GM23338 (cell line): ENCODE measurements at regions not wholly inside any gene's neighbourhood (a gene's known extent, or its start where the extent isn't known, plus 50 kb on each side); places are given as distances from the start of the nearest gene placed in this dataset.

Experiments used
- ATAC-seq: fragments of 200-7000 bp; cut with Tn5 transposase; 3 replicates; pipeline ENCODE4 v1.9.1; 2020
- DNase-seq: peaks from one replicate; pipeline ENCODE4 v3.0.0-alpha.2; 2015; ENCODE audit warnings: low spot score
- H2AFZ ChIP-seq: fragments of 200-600 bp; sonication (generic); 2 replicates; pipeline ENCODE4 v1.8.0; 2016; ENCODE audit warnings: antibody characterized with exemption, mild to moderate bottlenecking, moderate library complexity
- H3F3A ChIP-seq: fragments of 200-600 bp; sonication (generic); replicated peaks from 2 replicates; pipeline ENCODE4 v1.8.0; 2017; ENCODE audit warnings: antibody characterized with exemption, mixed run types, low read depth
- H3K27ac ChIP-seq: fragments of 200-600 bp; sonication (generic); 2 replicates; pipeline ENCODE4 v1.6.1; 2016; ENCODE audit warnings: low read depth
- H3K27me3 ChIP-seq: fragments of 200-600 bp; sonication (generic); 2 replicates; pipeline ENCODE4 v1.8.0; 2016; ENCODE audit warnings: mild to moderate bottlenecking, mixed run types, moderate library complexity; ENCODE audit not compliant: insufficient read depth
- H3K36me3 ChIP-seq: fragments of 200-600 bp; sonication (generic); 2 replicates; pipeline ENCODE4 v1.8.0; 2016; ENCODE audit warnings: mild to moderate bottlenecking; ENCODE audit not compliant: insufficient read depth
- H3K4me1 ChIP-seq: fragments of 200-600 bp; sonication (generic); 2 replicates; pipeline ENCODE4 v1.8.0; 2016; ENCODE audit warnings: mild to moderate bottlenecking, moderate library complexity; ENCODE audit not compliant: insufficient read depth
- H3K4me2 ChIP-seq: fragments of 200-600 bp; sonication (generic); 2 replicates; pipeline ENCODE4 v1.7.1; 2017; ENCODE audit warnings: mixed run types
- H3K4me3 ChIP-seq: fragments of 200-600 bp; sonication (generic); 2 replicates; pipeline ENCODE4 v1.6.1; 2016; ENCODE audit warnings: mixed run types
- H3K79me2 ChIP-seq: fragments of 200-600 bp; sonication (generic); replicated peaks from 2 replicates; pipeline ENCODE4 v1.8.0; 2017; ENCODE audit warnings: mild to moderate bottlenecking; ENCODE audit not compliant: insufficient read depth
- H3K9me2 ChIP-seq: fragments of 200-600 bp; sonication (generic); 2 replicates; pipeline ENCODE4 v1.8.0; 2017; ENCODE audit not compliant: insufficient read depth
- H4K20me1 ChIP-seq: fragments of 200-600 bp; sonication (generic); replicated peaks from 2 replicates; pipeline ENCODE4 v1.8.0; 2017; ENCODE audit warnings: mild to moderate bottlenecking; ENCODE audit not compliant: insufficient read depth
- H3K27ac Mint-ChIP-seq: 2 replicates; pipeline ENCODE4 v1.8.0; 2020; ENCODE audit warnings: inconsistent platforms, mild to moderate bottlenecking, moderate library complexity, mixed read lengths
- H3K27me3 Mint-ChIP-seq: 3 replicates; pipeline ENCODE4 v1.8.0; 2022; ENCODE audit warnings: low read depth, mild to moderate bottlenecking, moderate library complexity, mixed read lengths, inconsistent platforms; ENCODE audit not compliant: insufficient read depth, poor library complexity
- H3K36me3 Mint-ChIP-seq: 3 replicates; pipeline ENCODE4 v1.8.0; 2021; ENCODE audit warnings: low read depth, mild to moderate bottlenecking, inconsistent platforms, moderate library complexity, mixed read lengths
- H3K4me1 Mint-ChIP-seq: 3 replicates; pipeline ENCODE4 v1.8.0; 2020; ENCODE audit warnings: mild to moderate bottlenecking, inconsistent platforms, mixed read lengths
- H3K4me3 Mint-ChIP-seq: 3 replicates; pipeline ENCODE4 v1.8.0; 2021; ENCODE audit warnings: moderate library complexity, mild to moderate bottlenecking, inconsistent platforms, mixed read lengths
- H3K9me3 Mint-ChIP-seq: 3 replicates; pipeline ENCODE4 v1.8.0; 2020; ENCODE audit warnings: moderate library complexity, mild to moderate bottlenecking, inconsistent platforms, mixed read lengths
- EZH2 ChIP-seq: fragments of 200-600 bp; sonication (generic); IDR thresholded peaks from one replicate; pipeline ENCODE4 v1.8.0; 2017; ENCODE audit warnings: antibody characterized with exemption, mild to moderate bottlenecking, low read depth; ENCODE audit not compliant: unreplicated experiment
- JUNB ChIP-seq: IDR thresholded peaks from one replicate; pipeline ENCODE4 v1.6.1; 2016; ENCODE audit warnings: antibody characterized with exemption; ENCODE audit not compliant: unreplicated experiment
- NANOG ChIP-seq: IDR thresholded peaks from 2 replicates; pipeline ENCODE4 v1.6.1; 2016; ENCODE audit warnings: antibody characterized with exemption, borderline replicate concordance
- POLR2AphosphoS5 ChIP-seq: IDR thresholded peaks from 2 replicates; pipeline ENCODE4 v1.6.1; 2016; ENCODE audit warnings: antibody characterized with exemption, low read depth
- STAT1 ChIP-seq: IDR thresholded peaks from one replicate; pipeline ENCODE4 v1.6.1; 2016; ENCODE audit warnings: antibody characterized with exemption; ENCODE audit not compliant: unreplicated experiment
- ZNF114 ChIP-seq: fragments of 250-450 bp; sonication (Bioruptor Pico); IDR thresholded peaks from 2 replicates; pipeline ENCODE4 v1.5.0; 2020; ENCODE audit warnings: mild to moderate bottlenecking, moderate library complexity
- ZNF331 ChIP-seq: fragments of 250-450 bp; sonication (Bioruptor Pico); IDR thresholded peaks from 2 replicates; pipeline ENCODE4 v1.5.0; 2020; ENCODE audit warnings: low read depth, mild to moderate bottlenecking, moderate library complexity
- TF ChIP-seq, protein P1 (sequence below): fragments of 250-450 bp; sonication (Bioruptor Pico); IDR thresholded peaks from 2 replicates; pipeline ENCODE4 v1.5.0; 2020; ENCODE audit warnings: mild to moderate bottlenecking, moderate library complexity
- TF ChIP-seq, protein P2 (sequence below): IDR thresholded peaks from 2 replicates; pipeline ENCODE4 v1.6.1; 2016; ENCODE audit warnings: antibody characterized with exemption
- TF ChIP-seq, protein P3 (sequence below): IDR thresholded peaks from one replicate; pipeline ENCODE4 v1.6.1; 2018; ENCODE audit warnings: antibody characterized with exemption; ENCODE audit not compliant: unreplicated experiment

DNA sequence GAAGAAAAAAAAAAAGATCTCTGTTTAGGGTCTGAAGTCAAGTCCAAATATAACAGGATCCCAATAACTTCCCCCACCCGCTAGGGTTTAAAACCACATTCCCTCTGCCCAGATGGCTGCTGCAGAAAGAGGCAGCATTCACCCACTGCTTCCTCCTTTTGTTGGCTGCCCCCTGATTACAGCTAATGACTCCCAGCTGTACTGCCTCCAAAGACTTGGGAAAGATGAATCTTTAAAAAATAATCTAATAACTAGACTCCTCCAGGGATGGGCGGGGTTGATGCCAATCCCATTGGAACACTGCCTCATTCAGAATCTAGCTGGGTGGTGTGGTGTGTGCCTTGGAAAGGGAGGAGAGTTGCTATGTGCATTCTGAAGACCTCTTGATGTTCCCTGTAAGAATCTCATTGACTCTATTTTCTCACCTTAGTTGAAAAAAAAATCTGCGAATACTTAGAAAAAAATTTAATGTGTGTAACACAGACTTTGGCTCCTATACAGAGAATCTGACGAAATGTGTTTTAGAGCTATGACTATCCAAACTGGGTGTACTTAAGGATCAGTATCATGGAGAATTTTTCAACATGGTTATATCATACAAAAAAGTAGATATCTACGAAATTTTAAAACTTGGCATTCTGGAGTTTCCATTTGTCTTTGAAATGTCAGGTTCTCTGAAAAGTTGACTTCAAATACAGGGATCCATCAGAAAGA, 174.0 kb downstream of the RNF144B start:
- Mint-ChIP-seq H3K36me3 (no peaks in the 10 kb centered on the region), H3K27me3 (peaks cover 5% of the 10 kb centered on the region), H3K9me3 (no peaks in the 10 kb centered on the region), H3K4me3 (no peak overlapping the region), H3K4me1 (no peaks in the 10 kb centered on the region), H3K27ac (no peak overlapping the region)
- H3F3A ChIP-seq = no peaks in the 10 kb centered on the region
- no peak for TF ChIP-seq ZNF331 (CRISPR knock-in tag)
- TF ChIP-seq NANOG = no peak
- TF ChIP-seq STAT1 = no peak
- TF ChIP-seq EZH2 = no peak
- TF ChIP-seq ZNF114 (CRISPR knock-in tag) = no peak
- TF ChIP-seq, protein P1, sequence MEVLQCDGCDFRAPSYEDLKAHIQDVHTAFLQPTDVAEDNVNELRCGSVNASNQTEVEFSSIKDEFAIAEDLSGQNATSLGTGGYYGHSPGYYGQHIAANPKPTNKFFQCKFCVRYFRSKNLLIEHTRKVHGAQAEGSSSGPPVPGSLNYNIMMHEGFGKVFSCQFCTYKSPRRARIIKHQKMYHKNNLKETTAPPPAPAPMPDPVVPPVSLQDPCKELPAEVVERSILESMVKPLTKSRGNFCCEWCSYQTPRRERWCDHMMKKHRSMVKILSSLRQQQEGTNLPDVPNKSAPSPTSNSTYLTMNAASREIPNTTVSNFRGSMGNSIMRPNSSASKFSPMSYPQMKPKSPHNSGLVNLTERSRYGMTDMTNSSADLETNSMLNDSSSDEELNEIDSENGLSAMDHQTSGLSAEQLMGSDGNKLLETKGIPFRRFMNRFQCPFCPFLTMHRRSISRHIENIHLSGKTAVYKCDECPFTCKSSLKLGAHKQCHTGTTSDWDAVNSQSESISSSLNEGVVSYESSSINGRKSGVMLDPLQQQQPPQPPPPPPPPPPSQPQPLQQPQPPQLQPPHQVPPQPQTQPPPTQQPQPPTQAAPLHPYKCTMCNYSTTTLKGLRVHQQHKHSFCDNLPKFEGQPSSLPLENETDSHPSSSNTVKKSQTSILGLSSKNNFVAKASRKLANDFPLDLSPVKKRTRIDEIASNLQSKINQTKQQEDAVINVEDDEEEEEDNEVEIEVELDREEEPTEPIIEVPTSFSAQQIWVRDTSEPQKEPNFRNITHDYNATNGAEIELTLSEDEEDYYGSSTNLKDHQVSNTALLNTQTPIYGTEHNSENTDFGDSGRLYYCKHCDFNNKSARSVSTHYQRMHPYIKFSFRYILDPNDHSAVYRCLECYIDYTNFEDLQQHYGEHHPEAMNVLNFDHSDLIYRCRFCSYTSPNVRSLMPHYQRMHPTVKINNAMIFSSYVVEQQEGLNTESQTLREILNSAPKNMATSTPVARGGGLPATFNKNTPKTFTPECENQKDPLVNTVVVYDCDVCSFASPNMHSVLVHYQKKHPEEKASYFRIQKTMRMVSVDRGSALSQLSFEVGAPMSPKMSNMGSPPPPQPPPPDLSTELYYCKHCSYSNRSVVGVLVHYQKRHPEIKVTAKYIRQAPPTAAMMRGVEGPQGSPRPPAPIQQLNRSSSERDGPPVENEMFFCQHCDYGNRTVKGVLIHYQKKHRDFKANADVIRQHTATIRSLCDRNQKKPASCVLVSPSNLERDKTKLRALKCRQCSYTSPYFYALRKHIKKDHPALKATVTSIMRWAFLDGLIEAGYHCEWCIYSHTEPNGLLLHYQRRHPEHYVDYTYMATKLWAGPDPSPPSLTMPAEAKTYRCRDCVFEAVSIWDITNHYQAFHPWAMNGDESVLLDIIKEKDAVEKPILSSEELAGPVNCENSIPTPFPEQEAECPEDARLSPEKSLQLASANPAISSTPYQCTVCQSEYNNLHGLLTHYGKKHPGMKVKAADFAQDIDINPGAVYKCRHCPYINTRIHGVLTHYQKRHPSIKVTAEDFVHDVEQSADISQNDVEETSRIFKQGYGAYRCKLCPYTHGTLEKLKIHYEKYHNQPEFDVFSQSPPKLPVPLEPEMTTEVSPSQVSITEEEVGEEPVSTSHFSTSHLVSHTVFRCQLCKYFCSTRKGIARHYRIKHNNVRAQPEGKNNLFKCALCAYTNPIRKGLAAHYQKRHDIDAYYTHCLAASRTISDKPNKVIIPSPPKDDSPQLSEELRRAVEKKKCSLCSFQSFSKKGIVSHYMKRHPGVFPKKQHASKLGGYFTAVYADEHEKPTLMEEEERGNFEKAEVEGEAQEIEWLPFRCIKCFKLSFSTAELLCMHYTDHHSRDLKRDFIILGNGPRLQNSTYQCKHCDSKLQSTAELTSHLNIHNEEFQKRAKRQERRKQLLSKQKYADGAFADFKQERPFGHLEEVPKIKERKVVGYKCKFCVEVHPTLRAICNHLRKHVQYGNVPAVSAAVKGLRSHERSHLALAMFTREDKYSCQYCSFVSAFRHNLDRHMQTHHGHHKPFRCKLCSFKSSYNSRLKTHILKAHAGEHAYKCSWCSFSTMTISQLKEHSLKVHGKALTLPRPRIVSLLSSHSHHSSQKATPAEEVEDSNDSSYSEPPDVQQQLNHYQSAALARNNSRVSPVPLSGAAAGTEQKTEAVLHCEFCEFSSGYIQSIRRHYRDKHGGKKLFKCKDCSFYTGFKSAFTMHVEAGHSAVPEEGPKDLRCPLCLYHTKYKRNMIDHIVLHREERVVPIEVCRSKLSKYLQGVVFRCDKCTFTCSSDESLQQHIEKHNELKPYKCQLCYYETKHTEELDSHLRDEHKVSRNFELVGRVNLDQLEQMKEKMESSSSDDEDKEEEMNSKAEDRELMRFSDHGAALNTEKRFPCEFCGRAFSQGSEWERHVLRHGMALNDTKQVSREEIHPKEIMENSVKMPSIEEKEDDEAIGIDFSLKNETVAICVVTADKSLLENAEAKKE (CRISPR knock-in tag) = no peak
- no peak for TF ChIP-seq POLR2AphosphoS5
- no peak for TF ChIP-seq JUNB
- TF ChIP-seq, protein P2, sequence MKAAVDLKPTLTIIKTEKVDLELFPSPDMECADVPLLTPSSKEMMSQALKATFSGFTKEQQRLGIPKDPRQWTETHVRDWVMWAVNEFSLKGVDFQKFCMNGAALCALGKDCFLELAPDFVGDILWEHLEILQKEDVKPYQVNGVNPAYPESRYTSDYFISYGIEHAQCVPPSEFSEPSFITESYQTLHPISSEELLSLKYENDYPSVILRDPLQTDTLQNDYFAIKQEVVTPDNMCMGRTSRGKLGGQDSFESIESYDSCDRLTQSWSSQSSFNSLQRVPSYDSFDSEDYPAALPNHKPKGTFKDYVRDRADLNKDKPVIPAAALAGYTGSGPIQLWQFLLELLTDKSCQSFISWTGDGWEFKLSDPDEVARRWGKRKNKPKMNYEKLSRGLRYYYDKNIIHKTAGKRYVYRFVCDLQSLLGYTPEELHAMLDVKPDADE = no peak
- TF ChIP-seq, protein P3, sequence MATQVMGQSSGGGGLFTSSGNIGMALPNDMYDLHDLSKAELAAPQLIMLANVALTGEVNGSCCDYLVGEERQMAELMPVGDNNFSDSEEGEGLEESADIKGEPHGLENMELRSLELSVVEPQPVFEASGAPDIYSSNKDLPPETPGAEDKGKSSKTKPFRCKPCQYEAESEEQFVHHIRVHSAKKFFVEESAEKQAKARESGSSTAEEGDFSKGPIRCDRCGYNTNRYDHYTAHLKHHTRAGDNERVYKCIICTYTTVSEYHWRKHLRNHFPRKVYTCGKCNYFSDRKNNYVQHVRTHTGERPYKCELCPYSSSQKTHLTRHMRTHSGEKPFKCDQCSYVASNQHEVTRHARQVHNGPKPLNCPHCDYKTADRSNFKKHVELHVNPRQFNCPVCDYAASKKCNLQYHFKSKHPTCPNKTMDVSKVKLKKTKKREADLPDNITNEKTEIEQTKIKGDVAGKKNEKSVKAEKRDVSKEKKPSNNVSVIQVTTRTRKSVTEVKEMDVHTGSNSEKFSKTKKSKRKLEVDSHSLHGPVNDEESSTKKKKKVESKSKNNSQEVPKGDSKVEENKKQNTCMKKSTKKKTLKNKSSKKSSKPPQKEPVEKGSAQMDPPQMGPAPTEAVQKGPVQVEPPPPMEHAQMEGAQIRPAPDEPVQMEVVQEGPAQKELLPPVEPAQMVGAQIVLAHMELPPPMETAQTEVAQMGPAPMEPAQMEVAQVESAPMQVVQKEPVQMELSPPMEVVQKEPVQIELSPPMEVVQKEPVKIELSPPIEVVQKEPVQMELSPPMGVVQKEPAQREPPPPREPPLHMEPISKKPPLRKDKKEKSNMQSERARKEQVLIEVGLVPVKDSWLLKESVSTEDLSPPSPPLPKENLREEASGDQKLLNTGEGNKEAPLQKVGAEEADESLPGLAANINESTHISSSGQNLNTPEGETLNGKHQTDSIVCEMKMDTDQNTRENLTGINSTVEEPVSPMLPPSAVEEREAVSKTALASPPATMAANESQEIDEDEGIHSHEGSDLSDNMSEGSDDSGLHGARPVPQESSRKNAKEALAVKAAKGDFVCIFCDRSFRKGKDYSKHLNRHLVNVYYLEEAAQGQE = no peak
- H2AFZ ChIP-seq = no peak overlapping the region
- no peaks in the 10 kb centered on the region for H3K27me3 ChIP-seq
- no peak overlapping the region for H3K27ac ChIP-seq
- DNase-seq (no peak), ATAC-seq (no peak)
- H3K79me2 ChIP-seq = no peaks in the 10 kb centered on the region
- H3K4me2 ChIP-seq = no peak overlapping the region
- no peaks in the 10 kb centered on the region for H4K20me1 ChIP-seq
- H3K4me3 ChIP-seq = no peak overlapping the region
- H3K9me2 ChIP-seq = no peaks in the 10 kb centered on the region
- no peaks in the 10 kb centered on the region for H3K36me3 ChIP-seq
- H3K4me1 ChIP-seq = no peaks in the 10 kb centered on the region
